ENCODE measurements at regions not wholly inside any gene's neighbourhood (a gene's known extent, or its start where the extent isn't known, plus 50 kb on each side); places are given as distances from the start of the nearest gene placed in this dataset.
"Not testable (repeated sequence)": the region's sequence is repeated elsewhere in the genome, so short reads cannot be mapped to it uniquely, and the experiment has no call there.

DNA sequence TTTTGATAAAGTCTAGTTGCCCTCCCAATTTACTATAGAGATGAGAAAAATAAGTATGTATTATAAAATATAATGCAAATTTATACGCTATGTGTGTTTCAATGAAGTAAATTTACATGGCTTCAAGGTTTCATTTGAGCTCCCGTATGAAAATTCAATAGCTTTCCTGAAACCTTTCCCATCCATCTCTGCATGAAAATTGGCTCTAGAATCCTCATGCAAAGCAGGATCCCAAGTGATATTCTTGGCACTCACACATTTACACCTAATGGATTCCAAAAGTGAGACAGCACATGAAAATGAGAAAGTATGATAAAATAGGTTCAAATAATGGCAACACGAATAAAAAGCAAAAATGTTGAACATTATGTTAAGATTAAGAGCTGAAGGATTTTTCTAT is 1595.8 kb upstream of the SEL1L start:
- DNase-seq (ENCODE audit: low spot score), result no peak
- no peak for ATAC-seq

DNA sequence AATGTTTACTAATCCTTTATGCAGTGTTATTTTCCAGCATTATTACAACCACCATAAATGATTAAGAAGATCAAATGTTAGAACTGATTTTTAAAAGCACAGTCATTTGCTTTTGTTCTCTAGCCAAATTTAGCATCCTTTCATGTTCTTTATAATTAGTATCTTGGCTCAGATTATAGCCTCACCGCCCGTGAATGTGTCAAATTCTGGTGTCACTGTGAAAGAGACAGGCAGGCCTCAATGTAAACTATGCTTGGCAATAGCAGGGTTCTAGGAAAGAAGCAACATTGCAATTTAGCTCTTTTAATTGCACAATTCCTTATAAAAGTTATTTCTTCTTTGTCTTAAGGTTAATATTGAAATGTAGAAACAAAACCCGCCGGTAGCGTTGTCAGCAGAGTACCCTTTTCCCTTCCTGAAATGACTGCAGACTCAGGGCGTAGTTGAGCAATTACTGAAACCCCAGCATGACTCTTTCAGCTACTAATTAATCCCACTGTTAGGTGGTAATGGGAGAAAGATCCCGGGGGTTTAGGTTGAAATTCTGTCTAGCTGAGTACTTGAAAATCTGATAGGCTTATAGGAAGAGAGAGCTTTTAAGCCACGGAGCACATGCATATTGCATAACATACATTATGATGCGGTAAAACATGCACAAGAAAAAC is 1600.5 kb upstream of the SEL1L start:
- DNase-seq (ENCODE audit: low spot score) (no peak), ATAC-seq (no peak)

DNA sequence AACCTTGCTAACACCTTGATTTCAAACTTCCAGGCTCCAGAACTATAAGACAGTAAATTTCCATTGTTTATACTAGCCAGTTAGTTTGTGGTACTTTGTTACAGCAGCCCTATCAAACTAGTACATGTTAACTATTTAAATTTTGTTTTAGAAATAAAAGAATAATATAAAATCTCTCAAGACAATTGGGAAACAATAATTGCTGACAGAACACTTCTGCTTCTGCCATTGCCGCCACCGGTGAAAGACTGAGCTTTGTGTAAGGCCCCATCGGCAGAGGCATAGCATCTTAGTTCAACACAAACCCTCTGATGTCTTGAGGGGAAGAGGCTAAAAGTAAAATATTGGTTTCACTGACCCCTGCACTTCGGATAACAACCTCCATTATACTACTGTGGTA is 1607.1 kb upstream of the SEL1L start:
- no peak for ATAC-seq
- DNase-seq (ENCODE audit: low spot score), result no peak

DNA sequence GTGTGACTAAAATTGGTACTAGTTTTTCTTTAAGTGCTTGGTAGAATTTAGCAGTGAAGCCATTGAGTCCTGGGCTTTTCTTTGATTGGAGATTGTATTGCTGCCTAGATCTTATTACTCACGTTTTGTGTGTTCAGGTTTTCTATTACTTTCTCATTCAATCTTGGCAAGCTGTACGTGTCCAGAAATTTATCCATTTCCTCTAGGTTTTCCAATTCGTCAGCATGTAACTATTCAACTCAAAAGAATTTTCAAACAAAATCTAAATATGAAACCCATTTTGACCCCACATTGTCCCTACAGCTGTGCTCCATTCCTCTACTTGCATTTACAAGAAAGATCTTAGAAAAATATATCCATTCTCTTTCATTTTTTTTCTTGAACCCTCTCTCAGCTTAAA is 1613.4 kb upstream of the SEL1L start:
- ATAC-seq, result no peak
- DNase-seq (ENCODE audit: low spot score), result no peak

DNA sequence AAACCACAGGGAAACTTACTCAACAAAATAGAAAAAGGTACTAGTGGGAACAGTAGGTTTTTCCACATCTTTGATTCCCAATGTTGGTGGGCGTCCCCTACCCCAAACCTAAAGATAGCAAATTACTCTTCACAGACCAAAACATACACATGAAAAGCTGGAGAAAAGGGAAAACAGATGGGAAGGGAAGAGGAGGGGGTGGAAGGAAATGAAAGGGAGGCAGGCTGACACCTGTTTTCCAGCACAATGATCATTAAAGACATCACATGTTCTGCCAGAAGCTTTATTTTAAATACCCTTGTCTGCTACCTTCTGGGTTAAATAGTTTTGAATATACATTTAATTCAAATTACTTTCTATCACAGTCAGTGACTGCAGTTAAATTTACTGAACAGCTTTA is 1617.9 kb upstream of the SEL1L start:
- DNase-seq (ENCODE audit: low spot score) (no peak), ATAC-seq (no peak)

DNA sequence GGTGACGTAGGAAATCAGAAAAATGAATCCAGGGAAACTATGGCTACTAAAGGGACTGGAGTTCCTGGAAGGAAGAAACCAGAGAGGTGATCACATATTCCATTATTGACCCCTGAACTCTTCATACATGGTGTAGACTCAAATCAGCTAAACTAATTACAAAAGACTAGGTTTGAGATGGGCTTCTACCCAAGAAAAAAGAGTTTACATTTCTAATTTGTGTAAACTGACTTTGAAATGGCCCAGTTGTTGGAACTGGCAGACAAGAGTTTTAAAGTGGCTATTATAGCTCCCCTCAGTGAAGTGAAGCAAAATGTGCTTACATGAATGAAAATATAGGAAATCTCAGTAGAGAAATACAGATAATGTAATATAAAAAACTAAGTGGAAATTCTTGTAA is 1619.4 kb upstream of the SEL1L start:
- ATAC-seq, result no peak
- DNase-seq (ENCODE audit: low spot score), result no peak

DNA sequence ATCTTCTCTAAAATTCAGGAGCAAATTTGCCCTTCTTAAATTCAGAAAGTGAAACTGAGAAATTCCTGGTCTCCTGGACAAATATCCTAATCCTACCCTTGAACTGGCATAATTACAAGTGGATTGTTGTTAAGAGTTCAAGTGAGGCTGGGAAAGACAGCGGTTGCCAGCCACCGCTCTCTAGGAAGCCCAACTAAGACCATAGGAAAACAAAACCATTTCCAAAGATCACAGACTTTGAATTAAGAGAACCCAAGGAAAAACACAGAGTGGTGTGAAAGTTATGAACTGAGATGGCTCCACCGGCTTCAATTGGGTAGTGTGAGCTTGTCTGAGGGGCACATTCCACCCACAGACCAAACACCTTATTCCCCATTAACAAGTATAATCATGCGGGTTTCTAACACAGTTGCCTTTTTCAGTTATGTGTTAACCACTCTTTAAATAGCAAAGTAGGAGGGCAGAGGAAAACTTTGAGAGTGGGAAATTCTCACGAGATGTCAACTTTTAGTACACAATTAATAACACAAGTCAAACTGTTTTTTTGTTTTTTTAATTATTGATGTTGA is 1628.8 kb upstream of the SEL1L start:
- DNase-seq (ENCODE audit: low spot score) (no peak), ATAC-seq (no peak)

DNA sequence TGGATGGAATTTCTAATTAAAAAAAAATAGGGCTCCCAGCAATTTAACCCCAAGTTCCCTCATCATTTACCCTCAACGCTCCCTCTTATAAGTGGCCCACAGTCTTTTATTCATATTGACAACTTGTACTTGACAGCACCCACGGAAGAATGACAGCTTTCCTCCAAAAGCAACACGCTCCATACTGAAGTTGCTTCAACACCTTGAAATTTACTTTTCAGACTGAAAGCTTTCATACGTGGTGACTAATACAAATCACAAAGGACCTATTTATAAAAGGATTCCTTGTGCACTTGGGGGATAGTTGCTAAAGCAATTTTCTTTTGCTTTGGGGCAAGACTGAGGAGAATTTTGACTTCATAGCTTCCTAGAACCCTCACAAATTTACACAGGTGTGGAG is 1629.4 kb upstream of the SEL1L start:
- DNase-seq (ENCODE audit: low spot score) (no peak), ATAC-seq (no peak)

DNA sequence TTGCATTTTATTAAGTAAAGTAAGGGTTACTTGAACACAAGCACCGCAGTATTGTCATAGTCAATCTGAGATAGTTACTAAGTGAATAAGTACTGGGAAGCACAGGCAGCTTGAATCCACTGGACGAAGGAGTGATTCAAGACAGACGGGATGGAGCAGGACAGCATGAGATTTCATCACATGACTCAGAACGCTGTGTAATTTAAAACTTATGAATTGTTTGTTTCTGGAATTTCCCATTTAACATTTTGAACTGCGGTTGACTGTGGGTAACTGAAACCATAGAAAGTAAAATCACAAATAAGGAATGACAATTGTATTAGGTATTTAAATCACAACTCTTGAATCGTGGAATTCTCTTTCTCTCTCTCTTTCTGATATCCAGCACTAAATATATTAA is 1630.4 kb upstream of the SEL1L start:
- DNase-seq (ENCODE audit: low spot score) (no peak), ATAC-seq (no peak)

DNA sequence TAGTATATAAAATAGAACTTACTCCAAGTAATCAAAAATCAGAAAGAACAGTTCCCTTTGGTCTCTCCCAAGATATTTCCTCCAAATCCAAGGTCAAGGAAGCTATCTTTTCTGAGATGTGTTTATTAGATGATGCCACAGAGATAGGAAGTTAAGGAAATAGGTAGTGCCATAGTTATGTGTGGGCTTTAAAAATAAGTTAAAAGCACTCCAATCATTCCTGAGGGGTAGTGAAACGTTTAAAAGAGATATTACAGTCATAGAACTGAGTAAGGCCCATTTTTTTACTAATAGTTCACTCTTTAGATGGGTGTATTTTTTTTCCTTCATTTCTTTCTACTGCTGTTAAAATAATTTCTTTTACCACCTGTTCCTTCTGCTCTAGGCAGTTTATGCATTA is 1630.9 kb upstream of the SEL1L start:
- no peak for ATAC-seq
- DNase-seq (ENCODE audit: low spot score), result no peak

DNA sequence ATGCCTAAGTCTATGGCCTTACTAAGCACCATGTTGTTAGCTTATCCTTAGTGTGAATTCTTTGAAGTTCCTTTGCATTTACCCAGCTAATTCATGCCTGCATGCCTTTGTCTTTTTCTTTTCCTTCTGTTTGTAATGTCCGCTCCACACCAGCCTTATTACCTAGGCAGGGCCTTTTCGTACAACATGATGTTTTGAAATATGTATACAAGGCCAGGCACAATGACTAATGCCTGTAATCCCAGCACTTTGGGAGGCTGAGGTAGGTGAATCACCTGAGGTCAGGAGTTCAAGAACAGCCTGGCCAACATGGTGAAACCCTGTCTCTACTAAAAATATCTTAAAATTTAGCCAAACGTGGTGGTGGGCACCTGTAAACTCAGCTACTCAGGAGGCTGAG is 1636.5 kb upstream of the SEL1L start:
- no peak for DNase-seq (ENCODE audit: low spot score)
- ATAC-seq, result no peak

DNA sequence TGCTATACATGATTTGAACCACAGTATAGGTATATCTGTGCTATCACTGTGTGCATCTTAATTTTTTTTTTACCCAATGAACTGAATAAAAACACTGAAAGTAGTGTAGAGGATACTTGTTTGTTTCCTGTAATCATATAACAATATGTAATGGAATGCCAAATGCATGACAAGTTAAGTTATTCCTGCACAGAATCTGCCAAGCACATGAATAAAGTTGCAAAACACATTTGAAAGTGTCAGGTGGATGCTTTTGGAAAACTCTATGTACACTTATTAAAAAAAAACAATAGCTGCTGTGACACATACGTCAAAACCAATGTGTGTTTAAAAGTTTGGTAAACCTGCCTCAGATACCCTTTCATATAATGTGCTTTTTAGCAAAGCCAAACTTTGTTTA is 1638.1 kb upstream of the SEL1L start:
- no peak for ATAC-seq
- no peak for DNase-seq (ENCODE audit: low spot score)

DNA sequence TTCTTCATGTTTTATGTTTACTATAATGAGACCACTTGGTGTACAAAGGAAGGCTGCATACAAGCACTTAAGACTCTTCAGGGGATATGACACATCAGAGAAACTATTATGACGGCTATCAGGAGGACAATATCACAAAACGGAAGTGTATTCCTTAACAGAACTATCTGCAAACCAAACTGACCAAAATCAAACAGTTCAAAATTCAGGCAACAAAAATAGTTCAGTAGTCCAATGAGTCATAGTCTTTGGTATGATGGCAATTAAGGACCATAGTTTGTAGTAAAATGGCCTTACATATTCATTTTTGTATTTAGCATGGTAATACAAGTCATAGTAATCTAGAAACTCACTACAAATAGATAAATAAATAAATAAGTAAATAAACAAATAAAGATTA is 1638.7 kb upstream of the SEL1L start:
- no peak for DNase-seq (ENCODE audit: low spot score)
- no peak for ATAC-seq

DNA sequence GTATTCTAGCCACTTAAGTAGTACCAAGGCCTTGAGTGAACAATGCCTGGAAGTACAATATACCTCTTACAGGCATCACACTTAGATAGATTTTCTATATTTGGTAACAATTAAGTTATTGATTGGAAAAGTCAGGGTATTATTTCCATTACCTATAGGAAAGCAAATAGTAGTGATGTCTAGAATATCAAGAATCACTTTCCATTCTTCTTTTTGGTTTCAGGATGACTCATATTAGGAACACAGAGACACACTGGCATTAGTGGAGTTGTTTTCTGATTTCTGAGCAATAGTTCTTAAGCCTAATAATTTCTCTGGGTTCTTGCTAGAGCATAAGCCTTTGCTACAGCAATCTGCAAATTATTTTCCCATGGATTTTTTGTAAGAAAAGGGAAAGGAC is 1640.0 kb upstream of the SEL1L start:
- no peak for ATAC-seq

DNA sequence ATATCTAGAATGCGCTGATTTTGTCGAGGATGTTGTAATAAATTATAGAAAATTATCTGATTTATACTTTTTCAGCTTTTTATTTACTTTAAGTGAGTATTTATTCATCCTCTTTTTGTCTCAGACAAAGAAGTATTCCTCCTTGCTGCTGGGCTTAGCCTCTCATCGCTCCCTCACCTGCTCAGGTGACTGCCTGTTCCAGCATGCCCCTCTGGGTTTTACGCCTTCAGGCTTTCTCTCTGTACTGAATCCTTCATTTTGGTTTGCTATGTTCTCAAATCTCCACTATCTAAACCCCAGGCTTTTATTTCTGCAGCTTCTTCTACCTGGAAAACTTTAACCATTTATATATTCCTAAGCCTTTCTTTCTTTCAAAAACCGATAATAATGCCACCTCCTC is 1650.9 kb upstream of the SEL1L start:
- DNase-seq (ENCODE audit: low spot score) (no peak), ATAC-seq (no peak)

More for the DNA sequence above, 1640.0 kb upstream of the SEL1L start:
- no peak for DNase-seq (ENCODE audit: low spot score)

DNA sequence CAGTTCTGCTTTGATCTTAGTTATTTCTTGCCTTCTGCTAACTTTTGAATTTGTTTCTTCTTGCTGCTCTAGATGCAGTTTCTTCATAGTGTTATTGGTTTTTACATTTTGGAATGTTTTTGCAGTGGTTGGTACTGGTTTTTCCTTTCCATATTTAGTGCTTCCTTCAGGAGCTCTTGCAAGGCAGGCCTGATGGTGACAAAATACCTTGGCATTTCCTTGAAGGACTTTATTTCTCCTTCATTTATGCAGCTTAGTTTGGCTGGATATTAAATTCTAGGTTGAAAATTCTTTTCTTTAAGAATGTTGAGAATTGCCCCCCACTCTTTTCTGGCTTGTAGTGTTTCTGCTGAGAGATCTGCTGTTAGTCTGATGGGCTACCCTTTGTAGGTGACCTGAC is 1654.7 kb upstream of the SEL1L start:
- not testable (repeated sequence) for DNase-seq (ENCODE audit: low spot score)

DNA sequence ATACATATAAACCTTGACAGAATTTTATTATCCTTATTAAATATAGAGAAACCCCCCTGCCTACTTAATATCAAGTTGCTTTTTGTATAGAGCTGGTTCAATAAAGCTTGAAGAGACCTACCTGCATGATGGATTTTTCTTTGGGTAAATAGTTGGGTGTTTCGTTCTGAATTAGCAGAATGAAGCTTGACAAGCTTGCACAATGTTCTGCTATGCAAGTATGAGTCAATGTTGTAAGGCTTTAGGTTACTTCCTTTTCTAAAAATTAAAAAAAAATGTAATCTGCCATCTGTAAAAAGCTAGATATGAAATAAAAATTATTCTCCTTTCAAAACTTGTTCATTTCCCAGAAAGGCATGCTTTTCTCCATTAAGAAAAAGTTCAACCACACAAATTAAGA is 1662.6 kb upstream of the SEL1L start:
- no peak for ATAC-seq

More for the DNA sequence above, 1654.7 kb upstream of the SEL1L start:
- not testable (repeated sequence) for ATAC-seq

DNA sequence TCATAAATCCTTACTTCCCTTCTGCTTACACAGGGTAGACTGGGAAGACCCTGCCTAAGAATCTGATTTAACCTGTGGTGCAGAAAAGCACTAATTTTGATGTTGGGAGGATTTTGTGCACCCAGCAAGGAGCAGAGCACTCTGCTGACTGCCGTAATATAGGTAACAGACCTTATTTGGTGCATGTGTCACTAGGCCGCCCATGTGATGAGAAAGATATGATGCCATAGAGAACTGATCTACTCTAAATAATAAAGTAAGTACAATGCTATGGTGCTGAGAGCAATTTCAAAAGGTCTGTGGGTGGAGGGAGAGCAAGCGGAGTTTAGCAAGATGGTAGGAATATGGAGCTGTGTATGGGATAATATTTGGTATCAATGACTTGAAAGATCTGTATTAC is 1663.6 kb upstream of the SEL1L start:
- ATAC-seq (no peak), DNase-seq (ENCODE audit: low spot score) (no peak)

More for the DNA sequence above, 1662.6 kb upstream of the SEL1L start:
- no peak for DNase-seq (ENCODE audit: low spot score)

DNA sequence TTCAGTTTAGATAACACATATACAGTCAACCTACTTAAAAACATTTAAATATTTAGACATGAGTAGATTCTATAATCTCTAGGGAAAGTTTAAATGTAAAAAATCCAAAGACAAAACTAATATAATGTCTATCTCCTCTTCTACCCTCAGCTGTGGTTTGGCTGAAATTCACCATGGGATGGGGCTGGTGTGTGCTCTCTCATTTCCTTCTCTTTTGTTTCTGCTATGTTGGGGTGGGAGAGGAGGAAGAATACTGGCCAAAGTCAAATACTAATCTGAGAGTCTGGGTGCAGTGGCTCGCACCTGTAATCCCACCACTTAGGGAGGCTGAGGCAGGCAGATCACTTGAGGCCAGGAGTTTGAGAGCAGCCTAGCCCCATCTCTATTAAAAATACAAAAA is 1673.9 kb upstream of the SEL1L start:
- DNase-seq (ENCODE audit: low spot score) (no peak), ATAC-seq (no peak)

DNA sequence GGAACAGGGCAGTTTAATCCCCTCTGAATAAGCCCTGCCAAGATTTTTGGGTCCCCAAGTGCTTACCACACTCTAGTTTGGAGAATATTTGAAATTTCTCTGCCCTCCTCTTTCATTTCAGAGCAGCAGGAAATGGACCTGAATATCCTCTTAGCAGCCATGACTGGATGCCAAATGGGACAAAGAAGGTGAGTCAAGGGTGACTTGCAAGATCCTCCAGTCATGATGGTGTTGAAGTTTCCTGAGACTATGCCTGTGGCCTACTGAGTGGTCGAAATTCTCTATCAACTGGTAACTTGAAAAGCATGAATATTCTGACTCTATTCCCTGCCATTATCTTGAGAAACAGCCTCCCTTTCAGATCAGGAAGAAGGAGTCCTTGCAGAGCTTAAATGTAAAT is 1674.7 kb upstream of the SEL1L start:
- no peak for DNase-seq (ENCODE audit: low spot score)
- no peak for ATAC-seq

DNA sequence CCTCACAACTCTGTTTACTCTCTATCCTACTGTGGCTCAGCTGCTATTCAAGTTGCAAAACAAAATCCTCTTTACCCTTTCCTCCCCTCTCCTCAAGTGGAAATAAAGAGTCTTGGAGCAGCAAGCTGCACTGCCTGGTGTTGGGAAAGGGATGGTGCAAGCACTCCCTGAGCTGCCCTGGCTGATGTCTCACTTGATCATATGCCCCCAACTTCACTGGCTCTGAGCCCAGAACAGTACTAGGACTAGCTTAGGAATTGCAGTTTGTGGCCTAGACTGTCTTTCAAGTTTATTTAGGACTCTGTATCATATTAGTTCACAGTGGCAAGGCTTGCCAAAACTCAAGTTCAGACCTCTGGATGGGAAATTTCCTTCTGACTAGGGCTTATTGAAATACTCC is 1683.8 kb upstream of the SEL1L start:
- DNase-seq (ENCODE audit: low spot score), result no peak
- ATAC-seq, result no peak

DNA sequence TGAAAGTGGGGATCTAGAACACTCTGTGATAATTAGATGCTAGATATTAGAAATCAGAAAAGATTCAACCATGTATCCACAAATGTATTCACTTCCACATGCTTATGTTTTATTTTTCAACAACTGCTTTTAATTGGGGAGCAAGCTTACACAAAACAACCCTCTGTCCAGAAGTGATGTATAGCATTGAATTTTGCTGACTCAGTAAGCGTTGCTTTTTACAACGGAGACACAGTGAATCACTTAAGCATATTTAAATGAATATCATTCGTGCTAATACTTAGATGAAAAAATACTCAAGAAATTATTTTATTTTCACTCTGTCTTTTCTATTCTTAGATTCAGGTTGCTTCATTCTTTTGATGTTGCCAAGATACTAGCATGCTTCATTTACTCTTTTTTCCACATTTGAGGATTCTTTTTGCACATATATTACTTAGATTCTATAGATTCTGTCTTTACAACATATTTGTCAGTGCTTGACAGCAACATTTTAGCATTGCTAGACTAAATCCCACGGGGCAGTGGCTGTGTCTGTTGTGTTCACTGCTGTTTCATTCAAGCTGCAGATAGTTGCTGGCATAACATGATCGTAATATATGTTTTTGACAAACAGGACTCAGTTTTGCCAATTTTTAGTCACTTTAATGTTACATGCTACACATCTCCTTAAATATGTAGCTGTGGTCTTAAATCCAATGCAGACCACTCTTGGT is 1714.4 kb upstream of the SEL1L start:
- DNase-seq (ENCODE audit: low spot score) (no peak), ATAC-seq (no peak)

DNA sequence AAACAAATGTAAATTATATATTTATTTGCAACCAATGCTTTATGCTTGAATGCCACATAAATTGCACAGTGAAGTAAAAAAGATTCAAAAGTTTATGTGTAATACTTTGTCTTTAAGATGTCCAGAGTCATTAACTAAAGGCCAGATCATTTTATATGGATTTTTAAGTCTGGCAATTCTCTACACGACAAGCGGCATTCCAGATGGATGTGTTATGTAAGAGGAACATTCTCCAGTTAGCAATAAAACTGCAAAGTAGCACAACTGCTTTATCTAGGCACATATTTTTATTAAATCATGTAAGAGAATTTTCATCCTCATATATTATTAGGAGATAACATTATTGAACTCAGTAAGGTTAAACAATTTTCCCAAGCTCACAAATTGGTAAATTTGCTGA is 1717.7 kb upstream of the SEL1L start:
- ATAC-seq (no peak), DNase-seq (ENCODE audit: low spot score) (no peak)
